ENCODE measurements at regions not wholly inside any gene's neighbourhood (a gene's known extent, or its start where the extent isn't known, plus 50 kb on each side); places are given as distances from the start of the nearest gene placed in this dataset.

- TF ChIP-seq ZNF462 (CRISPR knock-in tag; IDR thresholded peaks at IDR 0.05) (no peak), REST (IDR thresholded peaks at IDR 0.05; ENCODE audit: unreplicated experiment) (no peak), POLR2AphosphoS5 (IDR thresholded peaks at IDR 0.05; ENCODE audit: low read depth) (no peak), ETS1 (IDR thresholded peaks at IDR 0.05) (no peak), ZNF331 (CRISPR knock-in tag; IDR thresholded peaks at IDR 0.05; ENCODE audit: low read depth) (no peak), ZNF114 (CRISPR knock-in tag; IDR thresholded peaks at IDR 0.05) (no peak), NANOG (IDR thresholded peaks at IDR 0.05; ENCODE audit: borderline replicate concordance) (no peak)
Observed at GRCh38 chr3:72627271-72627670, 221.0 kb downstream of the SHQ1 start (continued).
